HG02759 (cell line): ENCODE measurements at regions not wholly inside any gene's neighbourhood (a gene's known extent, or its start where the extent isn't known, plus 50 kb on each side); places are given as distances from the start of the nearest gene placed in this dataset.
"Not testable (repeated sequence)": the region's sequence is repeated elsewhere in the genome, so short reads cannot be mapped to it uniquely, and the experiment has no call there.

Experiments used
- ATAC-seq: cut with Tn5 transposase; IDR thresholded peaks from one replicate; pipeline ENCODE4 v1.9.1; 2021; ENCODE audit warnings: mild to moderate bottlenecking, moderate library complexity; ENCODE audit not compliant: unreplicated experiment

GRCh38 chr21:14058566-14058965 is 152.2 kb downstream of the LIPI start:
- ATAC-seq: no peak

DNA sequence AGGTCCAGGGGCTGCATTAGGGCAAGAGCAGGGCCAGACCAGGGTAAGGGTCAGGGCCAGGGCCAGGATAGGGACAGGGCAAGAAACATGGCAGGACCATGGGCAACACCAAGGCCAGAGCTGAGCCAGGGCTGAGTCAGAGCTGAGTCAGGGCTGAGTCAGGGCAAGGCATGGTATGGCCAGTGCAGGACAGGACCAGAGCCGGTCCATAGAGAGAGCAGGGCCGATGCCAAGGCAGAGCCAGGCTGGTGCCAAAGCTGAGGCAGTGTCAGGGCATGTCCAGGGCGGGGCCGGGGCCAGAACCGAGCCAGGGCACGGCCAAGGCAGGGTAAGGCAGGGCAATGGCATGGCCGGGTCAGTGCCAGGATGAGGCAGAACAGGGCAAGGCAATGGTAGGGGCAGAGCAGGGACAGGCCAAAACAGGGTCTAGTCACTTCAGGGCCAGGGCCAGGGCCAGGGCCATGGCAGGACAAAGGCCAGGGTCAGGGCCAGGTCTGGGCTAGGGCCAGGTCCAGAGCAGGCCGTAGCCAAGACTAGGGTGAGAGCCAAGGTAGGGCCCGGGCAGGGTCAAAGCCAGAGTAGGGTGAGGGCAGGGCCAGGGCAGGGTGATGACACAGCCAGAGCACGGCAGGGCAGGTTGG is 152.8 kb downstream of the LIPI start:
- not testable (repeated sequence) for ATAC-seq

GRCh38 chr21:14057313-14057712 is 153.4 kb downstream of the LIPI start:
- ATAC-seq: no peak

GRCh38 chr21:14056771-14057191 is 154.0 kb downstream of the LIPI start:
- ATAC-seq: no peak

GRCh38 chr21:14055746-14056515 is 154.8 kb downstream of the LIPI start:
- not testable (repeated sequence) for ATAC-seq

DNA sequence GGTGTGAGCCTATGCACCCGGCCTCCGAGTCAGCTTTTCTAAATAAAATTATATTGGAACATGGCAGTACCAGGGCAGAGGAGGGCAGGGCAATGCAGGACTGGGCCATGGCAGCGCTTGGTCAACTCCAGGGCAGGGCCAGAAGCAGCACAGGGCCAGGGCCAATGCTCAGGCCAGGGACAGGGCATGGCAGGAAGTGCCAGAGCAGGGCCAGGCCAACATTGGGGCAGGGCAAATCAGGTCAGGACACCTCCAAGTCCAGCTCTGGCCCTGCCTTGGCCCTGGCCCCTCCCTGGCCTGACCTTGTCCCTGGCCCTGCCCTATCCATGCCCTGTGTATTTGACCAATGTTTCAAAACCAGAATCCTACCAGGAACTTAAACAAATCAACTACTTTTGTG is 156.1 kb downstream of the LIPI start:
- no peak for ATAC-seq

DNA sequence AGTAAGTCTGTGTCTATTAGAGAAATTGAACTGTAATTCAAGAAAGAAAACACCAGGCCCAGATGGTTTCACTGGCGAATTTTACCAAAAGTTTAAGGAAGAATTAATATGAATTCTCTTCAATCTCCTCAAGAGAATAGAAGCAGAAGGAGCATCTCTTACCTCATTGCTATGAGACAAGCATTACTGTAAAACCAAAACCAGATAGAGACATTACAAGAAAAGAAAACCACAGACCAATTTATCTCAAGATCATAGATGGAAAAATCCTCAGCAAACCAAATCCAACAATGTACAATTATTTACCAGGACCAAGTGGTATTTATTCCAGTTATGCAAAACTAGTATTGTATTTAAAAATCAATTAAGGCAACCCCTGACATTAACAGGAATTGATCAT is 160.6 kb downstream of the LIPI start:
- ATAC-seq: no peak

- ATAC-seq: no peak
These were observed 164.4 kb downstream of the LIPI start for GRCh38 chr21:14046401-14046800.

DNA sequence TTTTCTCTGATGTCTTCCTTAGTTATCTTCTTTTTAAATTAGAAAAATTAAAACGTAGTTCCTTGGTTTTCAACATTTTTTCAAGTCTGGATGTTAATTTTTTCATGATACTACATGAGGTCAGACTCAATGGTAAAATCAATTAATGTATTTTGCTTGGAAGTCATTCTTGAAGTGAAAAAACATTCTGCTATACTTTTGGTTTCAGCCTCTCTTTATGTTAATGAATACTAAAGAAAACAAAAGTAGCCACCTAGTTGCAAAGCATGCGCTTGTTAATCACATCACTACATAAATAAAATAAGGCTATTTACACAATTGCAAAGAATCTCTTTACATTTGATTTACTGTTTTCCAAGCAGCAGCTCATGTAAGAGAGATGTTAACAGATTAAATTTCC is 170.4 kb downstream of the LIPI start:
- no peak for ATAC-seq

DNA sequence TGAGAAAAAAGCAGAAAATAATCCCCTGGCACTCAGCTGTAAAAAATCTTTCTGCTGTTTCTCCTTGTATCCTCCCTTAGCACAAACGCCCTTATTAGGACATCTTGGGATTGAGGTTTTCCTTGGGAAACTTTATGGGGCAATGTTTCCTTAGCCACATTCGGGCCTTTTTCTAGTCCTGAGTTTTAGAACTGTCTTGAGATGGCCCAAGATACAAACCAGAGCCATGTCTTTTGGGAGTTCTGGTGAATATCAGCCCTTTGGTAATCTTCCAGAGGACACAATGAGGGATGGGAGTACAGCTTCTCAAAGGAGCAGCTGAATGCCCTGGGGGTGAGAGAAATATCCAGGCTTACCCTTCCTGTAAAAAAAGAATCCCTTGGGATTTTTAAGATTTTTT is 182.1 kb downstream of the LIPI start:
- not testable (repeated sequence) for ATAC-seq

- peak; percentile 100 for ATAC-seq
These were observed 183.4 kb downstream of the LIPI start for GRCh38 chr21:14027235-14027869.

- ATAC-seq: peak; percentile 59
These were observed 190.6 kb downstream of the LIPI start for GRCh38 chr21:14020108-14020507.

- ATAC-seq: not testable (repeated sequence)
These were observed 194.9 kb downstream of the LIPI start for GRCh38 chr21:14015841-14016240.

DNA sequence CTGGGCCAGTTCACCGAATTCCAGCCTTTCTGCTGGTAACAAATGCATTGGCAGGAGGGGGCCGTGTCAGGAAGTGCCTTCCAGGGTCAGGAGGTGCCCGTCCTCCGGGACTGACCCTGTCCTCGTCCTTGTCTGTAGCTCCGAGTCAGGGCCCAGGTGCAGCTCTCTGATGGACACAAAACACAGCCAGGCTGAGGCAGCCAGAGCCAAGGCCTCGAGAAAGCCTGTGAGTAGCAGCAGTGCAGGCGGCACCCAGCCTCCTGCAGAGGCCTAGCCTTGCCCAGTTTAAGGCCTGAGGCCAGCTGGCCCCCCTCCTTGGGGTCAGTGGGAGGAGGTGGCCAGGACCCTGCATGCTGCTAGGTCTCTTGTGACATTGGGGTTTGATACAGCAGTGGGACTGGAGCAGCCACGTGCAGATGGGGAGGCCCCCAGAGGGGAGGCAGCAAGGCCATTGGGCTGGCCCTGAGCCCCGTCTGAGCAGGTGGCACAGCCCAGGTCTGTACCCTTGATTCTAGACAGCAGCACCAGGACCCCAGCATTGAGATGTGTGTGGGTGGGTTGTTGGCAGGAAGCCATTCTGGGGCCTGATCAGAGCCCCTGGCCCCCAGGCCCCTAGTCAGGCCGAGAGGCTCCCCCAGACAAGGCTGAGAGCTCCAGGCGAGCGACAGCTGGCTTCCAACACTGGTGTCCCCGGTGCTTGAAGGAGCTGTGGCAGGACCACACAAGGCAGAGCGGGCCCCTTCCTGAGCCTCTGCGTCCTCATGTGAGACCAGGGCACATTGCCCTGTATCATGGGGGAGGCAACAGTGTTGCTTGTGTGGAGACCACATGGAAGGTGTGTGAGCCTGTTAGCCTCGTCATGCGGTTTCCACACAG is 196.9 kb downstream of the LIPI start:
- not testable (repeated sequence) for ATAC-seq

DNA sequence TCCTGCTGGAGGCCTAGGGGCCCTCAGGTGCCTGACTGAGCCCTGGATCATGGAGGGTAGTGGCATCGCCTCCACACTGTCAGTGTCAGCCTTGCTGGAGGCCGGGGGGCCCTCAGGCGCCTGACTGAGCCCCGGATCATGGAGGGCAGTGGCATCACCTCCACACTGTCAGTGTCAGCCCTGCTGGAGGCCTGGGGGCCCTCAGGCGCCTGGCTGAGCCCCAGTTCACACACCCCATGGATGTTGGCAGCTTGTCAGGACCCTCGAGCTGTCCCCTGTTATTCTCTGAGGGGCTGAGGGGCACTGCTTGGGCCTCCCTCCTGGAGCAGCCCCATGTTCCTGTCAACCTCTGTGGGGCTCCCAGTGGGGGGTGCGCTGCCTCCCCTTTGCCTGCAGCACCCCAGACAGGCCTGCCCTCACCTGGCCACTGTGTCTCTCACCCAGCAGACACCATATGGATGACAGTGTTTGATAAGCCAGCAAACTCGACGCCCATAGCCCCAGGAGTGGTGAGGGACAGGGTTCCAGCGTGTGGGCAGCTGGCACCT is 197.6 kb downstream of the LIPI start:
- ATAC-seq: no peak

DNA sequence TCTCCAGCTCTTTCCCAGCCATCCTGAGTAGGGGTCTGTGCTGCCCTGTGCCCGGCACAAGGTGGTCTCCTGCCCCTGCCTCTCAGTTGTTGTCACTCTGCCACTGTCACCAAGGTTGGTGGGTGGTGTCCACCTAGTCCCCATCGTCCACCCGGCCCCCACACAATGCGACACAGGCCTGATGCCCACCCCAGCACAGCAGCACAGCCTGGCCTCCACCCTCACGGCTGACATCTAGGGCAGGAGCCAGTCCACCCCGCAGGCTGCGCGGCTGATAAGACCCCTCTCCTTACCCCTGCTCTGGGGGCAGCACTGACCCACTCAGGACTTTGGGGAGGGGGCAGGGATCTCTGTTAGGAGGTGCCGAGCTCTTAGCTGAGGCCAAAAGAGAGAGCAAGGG is 198.3 kb downstream of the LIPI start:
- no peak for ATAC-seq

DNA sequence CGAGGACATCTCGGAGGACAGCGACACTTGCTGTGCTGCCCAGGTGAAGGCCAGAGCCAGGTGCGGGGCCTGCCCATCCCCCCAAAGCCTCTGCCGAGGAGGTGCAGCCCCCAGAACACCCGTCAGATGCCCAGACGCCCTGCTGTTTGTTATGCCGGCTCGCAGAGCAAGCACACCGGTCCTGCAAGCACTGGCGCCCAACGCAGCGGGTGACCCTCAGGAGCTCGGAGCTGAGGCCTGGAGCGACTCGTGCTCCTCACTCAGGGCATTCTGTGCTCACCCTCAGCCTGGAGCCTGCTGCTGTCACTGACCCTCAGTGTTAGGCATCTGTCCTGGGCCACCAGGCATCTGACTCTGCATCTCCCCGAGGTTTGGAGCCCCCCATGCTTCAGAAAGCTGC is 199.0 kb downstream of the LIPI start:
- not testable (repeated sequence) for ATAC-seq

DNA sequence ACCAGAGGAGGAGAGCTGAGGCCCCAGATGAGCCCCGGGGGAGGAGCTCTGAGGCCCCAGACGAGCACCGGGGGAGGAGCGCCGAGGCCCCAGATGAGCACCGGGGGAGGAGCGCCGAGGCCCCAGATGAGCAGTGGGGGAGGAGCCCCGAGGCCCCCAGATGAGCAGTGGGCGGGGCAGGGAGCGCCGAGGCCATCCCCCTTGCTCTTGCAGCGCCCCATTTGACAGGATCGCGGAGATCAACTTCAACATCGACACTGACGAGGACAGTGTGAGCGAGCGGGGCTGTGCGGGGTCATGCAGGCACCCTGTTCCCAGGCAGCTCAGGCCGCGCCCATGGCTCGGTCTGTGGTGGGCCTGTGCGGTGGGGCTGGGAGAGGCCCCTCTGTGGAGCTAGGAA is 199.6 kb downstream of the LIPI start:
- ATAC-seq: not testable (repeated sequence)

DNA sequence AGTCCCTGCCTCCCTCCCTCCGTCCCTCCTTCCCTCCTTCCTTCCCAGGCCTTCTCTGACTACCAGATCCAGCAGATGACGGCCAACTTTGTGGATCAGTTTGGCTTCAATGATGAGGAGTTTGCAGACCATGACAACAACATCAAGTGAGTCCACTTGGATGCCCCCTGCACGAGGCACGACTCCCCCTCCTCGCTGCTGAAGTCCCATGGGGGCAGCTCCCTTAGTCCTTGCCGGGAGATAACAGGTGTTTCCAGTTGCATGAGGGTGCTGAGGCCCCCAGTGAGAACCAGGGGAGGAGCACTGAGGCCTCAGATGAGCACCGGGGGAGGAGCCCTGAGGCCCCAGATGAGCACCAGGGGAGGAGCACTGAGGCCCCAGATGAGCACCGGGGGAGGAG is 200.0 kb downstream of the LIPI start:
- no peak for ATAC-seq

DNA sequence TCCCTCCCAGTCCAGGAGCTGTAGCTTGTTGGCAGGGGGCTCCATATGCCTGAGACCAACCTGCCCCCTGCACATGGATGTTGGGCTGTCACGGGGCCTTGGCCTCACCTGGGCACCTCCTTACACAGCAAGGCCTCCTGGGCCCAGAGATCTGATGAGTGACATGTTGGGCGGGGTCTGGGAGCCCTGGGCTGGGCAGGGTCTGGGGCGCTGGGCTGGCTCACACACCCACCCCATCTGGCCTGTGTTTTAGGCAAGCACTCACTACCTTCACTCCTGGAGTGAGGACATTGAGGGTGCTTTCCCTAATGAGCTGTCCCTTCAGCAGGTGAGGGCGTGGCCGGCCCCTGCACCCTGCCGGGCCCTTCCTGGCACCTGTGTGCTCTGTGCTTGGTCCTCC is 200.8 kb downstream of the LIPI start:
- ATAC-seq: not testable (repeated sequence)
